ENCODE measurements at regions not wholly inside any gene's neighbourhood (a gene's known extent, or its start where the extent isn't known, plus 50 kb on each side); places are given as distances from the start of the nearest gene placed in this dataset.

DNA sequence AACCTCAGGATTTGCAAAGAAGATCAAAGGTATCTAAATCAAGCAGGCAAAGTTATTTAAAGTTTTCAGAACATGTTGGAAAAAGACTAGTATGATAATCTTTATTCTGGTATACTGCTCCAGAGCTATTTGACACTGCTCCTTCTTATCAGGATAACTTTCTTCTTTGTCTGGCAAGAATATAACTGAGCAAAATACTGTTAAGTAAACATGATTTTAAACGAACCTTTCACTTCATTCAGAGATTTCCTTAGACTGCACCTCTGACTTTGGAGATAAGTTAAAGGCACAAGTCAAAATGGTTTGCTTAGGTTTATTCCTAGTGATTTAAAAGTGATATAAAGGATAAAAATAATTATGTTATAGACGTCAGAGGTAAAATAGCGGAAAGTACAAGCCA is 103.9 kb upstream of the CCDC190 start:
- TF ChIP-seq, protein P1, sequence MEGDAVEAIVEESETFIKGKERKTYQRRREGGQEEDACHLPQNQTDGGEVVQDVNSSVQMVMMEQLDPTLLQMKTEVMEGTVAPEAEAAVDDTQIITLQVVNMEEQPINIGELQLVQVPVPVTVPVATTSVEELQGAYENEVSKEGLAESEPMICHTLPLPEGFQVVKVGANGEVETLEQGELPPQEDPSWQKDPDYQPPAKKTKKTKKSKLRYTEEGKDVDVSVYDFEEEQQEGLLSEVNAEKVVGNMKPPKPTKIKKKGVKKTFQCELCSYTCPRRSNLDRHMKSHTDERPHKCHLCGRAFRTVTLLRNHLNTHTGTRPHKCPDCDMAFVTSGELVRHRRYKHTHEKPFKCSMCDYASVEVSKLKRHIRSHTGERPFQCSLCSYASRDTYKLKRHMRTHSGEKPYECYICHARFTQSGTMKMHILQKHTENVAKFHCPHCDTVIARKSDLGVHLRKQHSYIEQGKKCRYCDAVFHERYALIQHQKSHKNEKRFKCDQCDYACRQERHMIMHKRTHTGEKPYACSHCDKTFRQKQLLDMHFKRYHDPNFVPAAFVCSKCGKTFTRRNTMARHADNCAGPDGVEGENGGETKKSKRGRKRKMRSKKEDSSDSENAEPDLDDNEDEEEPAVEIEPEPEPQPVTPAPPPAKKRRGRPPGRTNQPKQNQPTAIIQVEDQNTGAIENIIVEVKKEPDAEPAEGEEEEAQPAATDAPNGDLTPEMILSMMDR (IDR thresholded peaks at IDR 0.05; ENCODE audit: low read length), result no peak
- TF ChIP-seq EZH2 (optimal IDR thresholded peaks at IDR 0.05; ENCODE audit: low read depth, low read length) (no peak), EZH2phosphoT487 (IDR thresholded peaks at IDR 0.05; ENCODE audit: low read length) (no peak)

All from MM.1S (cell line).